ENCODE measurements at regions not wholly inside any gene's neighbourhood (a gene's known extent, or its start where the extent isn't known, plus 50 kb on each side); places are given as distances from the start of the nearest gene placed in this dataset.

DNA sequence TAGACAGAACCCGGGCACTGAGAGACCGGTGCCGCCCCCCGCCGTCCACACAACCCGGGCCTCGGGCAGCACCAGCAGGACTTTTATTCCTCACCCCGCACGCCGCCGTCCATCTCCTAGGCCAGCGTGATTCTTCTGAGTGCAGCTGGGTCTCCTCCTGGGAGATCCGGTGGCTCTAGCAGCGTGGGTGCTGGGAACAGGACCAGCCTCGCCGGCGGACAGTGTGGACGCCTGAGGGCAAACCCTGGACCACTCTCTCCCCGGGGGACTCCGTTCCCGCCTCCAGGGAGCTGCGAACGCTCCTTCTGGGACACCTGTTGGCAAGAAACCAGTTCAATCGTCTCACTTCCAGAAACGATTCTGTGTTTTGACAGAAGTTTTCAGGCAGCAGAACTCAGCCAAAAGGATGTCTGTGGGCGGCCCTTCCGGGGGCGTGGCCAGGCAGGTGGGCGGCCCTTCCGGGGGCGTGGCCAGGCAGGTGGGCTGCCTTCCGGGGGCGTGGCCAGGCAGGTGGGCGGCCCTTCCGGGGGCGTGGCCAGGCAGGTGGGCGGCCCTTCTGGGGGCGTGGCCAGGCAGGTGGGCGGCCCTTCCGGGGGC is 130.7 kb downstream of the DLL1 start:
- Histone ChIP-seq H3K9me3 (replicated peaks in 1 of 2; ENCODE audit: control insufficient read depth in 1 of 2, insufficient read depth in 1 of 2, low read length in 2 of 2) (peaks cover 0 to 7% of the 10 kb centered on the region in 2 donors), H3K27ac (ENCODE audit: low read depth in 1 of 2, low read length in 2 of 2) (no peak overlapping the region), H4K20me1 (ENCODE audit: insufficient read depth, low read length) (no peaks in the 10 kb centered on the region), H3K79me2 (ENCODE audit: insufficient read depth, low read length) (no peaks in the 10 kb centered on the region), H2AFZ (ENCODE audit: insufficient read depth, low read depth, low read length, poor library complexity, severe bottlenecking) (no peak overlapping the region), H3K4me3 (replicated peaks in 1 of 3; ENCODE audit: low read depth in 2 of 3, low read length in 3 of 3) (no peak overlapping the region), H3K36me3 (replicated peaks in 1 of 2; ENCODE audit: control insufficient read depth in 1 of 2, insufficient read depth in 2 of 2, low read length in 2 of 2) (no peaks in the 10 kb centered on the region), H3K4me2 (replicated peaks; ENCODE audit: extremely low read depth, low read length, poor library complexity, severe bottlenecking) (no peak overlapping the region), H3K9ac (ENCODE audit: insufficient read depth, low read length, poor library complexity, severe bottlenecking) (no peak overlapping the region), H3K27me3 (ENCODE audit: control insufficient read depth in 2 of 2, insufficient read depth in 2 of 2, low read length in 2 of 2) (no peaks in the 10 kb centered on the region), H3K4me1 (ENCODE audit: control insufficient read depth in 1 of 2, insufficient read depth in 2 of 2, low read length in 2 of 2) (peaks cover 5 to 13% of the 10 kb centered on the region in 2 donors)
- Mint-ChIP-seq H3K4me3 (no peak overlapping the region), H3K9me3 (peaks cover 0 to 30% (median 7%) of the 10 kb centered on the region in 7 donors), H3K4me1 (peaks cover 15% of the 10 kb centered on the region), H3K27ac (no peak overlapping the region), H3K36me3 (no peaks in the 10 kb centered on the region), H3K27me3 (ENCODE audit: low read depth in 3 of 3) (peaks cover 0 to 4% (median 2%) of the 10 kb centered on the region in 3 donors)
- no peak for DNase-seq
- WGBS (ENCODE audit: insufficient coverage), result 96% methylated on average over 32 of the region's 40 CpGs
- intact Hi-C loops (cut with micrococcal nuclease), result no loop called here
- TF ChIP-seq CTCF (IDR thresholded peaks at IDR 0.05), result no peak

- Histone ChIP-seq H3K79me2 (ENCODE audit: insufficient read depth, low read length) (no peaks in the 10 kb centered on the region), H3K4me2 (replicated peaks; ENCODE audit: extremely low read depth, low read length, poor library complexity, severe bottlenecking) (no peak overlapping the region), H3K9me3 (replicated peaks in 1 of 2; ENCODE audit: control insufficient read depth in 1 of 2, insufficient read depth in 1 of 2, low read length in 2 of 2) (peaks cover 0 to 7% of the 10 kb centered on the region in 2 donors), H4K20me1 (ENCODE audit: insufficient read depth, low read length) (no peaks in the 10 kb centered on the region), H3K4me3 (replicated peaks in 1 of 3; ENCODE audit: low read depth in 2 of 3, low read length in 3 of 3) (no peak overlapping the region), H3K36me3 (replicated peaks in 1 of 2; ENCODE audit: control insufficient read depth in 1 of 2, insufficient read depth in 2 of 2, low read length in 2 of 2) (no peaks in the 10 kb centered on the region), H3K4me1 (ENCODE audit: control insufficient read depth in 1 of 2, insufficient read depth in 2 of 2, low read length in 2 of 2) (peaks cover 5 to 13% of the 10 kb centered on the region in 2 donors), H3K27ac (ENCODE audit: low read depth in 1 of 2, low read length in 2 of 2) (no peak overlapping the region), H3K9ac (ENCODE audit: insufficient read depth, low read length, poor library complexity, severe bottlenecking) (no peak overlapping the region), H3K27me3 (ENCODE audit: control insufficient read depth in 2 of 2, insufficient read depth in 2 of 2, low read length in 2 of 2) (no peaks in the 10 kb centered on the region), H2AFZ (ENCODE audit: insufficient read depth, low read depth, low read length, poor library complexity, severe bottlenecking) (no peak overlapping the region)
- intact Hi-C loops (cut with micrococcal nuclease), result no loop called here
- H3K4me3 Mint-ChIP-seq, result no peak overlapping the region
- no peak for DNase-seq
- no peaks in the 10 kb centered on the region for H3K36me3 Mint-ChIP-seq
- H3K27ac Mint-ChIP-seq, result no peak overlapping the region
- 96% methylated on average over 37 of the region's 53 CpGs for WGBS (ENCODE audit: insufficient coverage)
- TF ChIP-seq CTCF (IDR thresholded peaks at IDR 0.05), result no peak
- peaks cover 0 to 4% (median 2%) of the 10 kb centered on the region in 3 donors for H3K27me3 Mint-ChIP-seq (ENCODE audit: low read depth in 3 of 3)
- H3K4me1 Mint-ChIP-seq, result peaks cover 15% of the 10 kb centered on the region
- H3K9me3 Mint-ChIP-seq, result peaks cover 0 to 30% (median 7%) of the 10 kb centered on the region in 7 donors
Measured at GRCh38 chr6:170159022-170159965, 131.6 kb downstream of the DLL1 start.

Data from CD14-positive monocyte (primary cell).